ENCODE measurements at regions not wholly inside any gene's neighbourhood (a gene's known extent, or its start where the extent isn't known, plus 50 kb on each side); places are given as distances from the start of the nearest gene placed in this dataset.

- DNase-seq = no peak
- H3K36me3 ChIP-seq (ENCODE audit: control insufficient read depth, insufficient read depth, low read length) = no peaks in the 10 kb centered on the region
- H3K9me3 ChIP-seq (ENCODE audit: control insufficient read depth, low read length) = no peaks in the 10 kb centered on the region
- no peak for TF ChIP-seq CTCF (conservative IDR thresholded peaks at IDR 0.05)
- Mint-ChIP-seq H3K4me1 (no peaks in the 10 kb centered on the region), H3K36me3 (ENCODE audit: low read depth) (no peaks in the 10 kb centered on the region), H3K27ac (no peak overlapping the region), H3K9me3 (no peaks in the 10 kb centered on the region), H3K4me3 (no peak overlapping the region), H3K27me3 (ENCODE audit: insufficient read depth) (peaks cover 84% of the 10 kb centered on the region)
- H3K9ac ChIP-seq (ENCODE audit: extremely low read depth, low read length, poor library complexity, severe bottlenecking) = no peak overlapping the region
- H3K4me3 ChIP-seq (ENCODE audit: low read length) = no peak overlapping the region
- WGBS, 2 experiments (ENCODE audit: insufficient coverage in 1 of 2, insufficient read length in 1 of 2) = 95 to 100% methylated on average over 2 of the region's 2 CpGs
- peaks cover 100% of the 10 kb centered on the region for H3K27me3 ChIP-seq (ENCODE audit: control insufficient read depth, insufficient read depth, low read length, poor library complexity, severe bottlenecking)
- no peak overlapping the region for H3K27ac ChIP-seq (ENCODE audit: low read depth, low read length)
- H3K4me1 ChIP-seq (ENCODE audit: control insufficient read depth, insufficient read depth, low read length) = no peaks in the 10 kb centered on the region
Measured at GRCh38 chr15:46901001-46901400, 816.3 kb upstream of the SEMA6D start.

DNA sequence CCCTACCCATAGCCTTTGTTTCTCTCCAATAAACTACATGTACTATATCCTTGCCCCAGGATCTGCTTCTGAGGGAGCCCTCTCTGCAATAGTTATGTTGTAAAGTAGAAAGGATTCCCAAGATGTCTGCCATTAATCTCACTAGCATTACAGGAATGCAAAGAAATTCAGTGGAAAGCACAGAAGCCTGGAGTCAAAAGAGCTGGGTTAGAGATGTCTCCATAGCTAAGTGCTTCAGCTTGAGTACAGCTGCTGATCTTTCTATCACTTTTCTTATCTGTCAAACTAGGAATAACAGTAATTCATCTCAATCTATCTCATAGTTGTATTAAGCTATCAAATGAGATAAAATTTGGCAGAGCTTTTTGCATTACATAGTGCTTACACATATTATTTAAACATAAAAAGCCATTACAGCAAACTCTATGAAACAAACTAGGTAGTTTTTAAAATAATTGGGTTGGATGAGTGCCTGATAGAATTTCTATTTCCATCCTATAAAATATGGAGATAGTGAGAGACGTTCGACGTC is 799.5 kb upstream of the SEMA6D start:
- Histone ChIP-seq H3K9me3 (ENCODE audit: control insufficient read depth, low read length) (no peaks in the 10 kb centered on the region), H3K4me3 (ENCODE audit: low read length) (no peak overlapping the region), H3K36me3 (ENCODE audit: control insufficient read depth, insufficient read depth, low read length) (no peaks in the 10 kb centered on the region), H3K9ac (ENCODE audit: extremely low read depth, low read length, poor library complexity, severe bottlenecking) (no peak overlapping the region), H3K27ac (ENCODE audit: low read depth, low read length) (no peak overlapping the region), H3K27me3 (ENCODE audit: control insufficient read depth, insufficient read depth, low read length, poor library complexity, severe bottlenecking) (peaks cover 25% of the 10 kb centered on the region), H3K4me1 (ENCODE audit: control insufficient read depth, insufficient read depth, low read length) (no peaks in the 10 kb centered on the region)
- no CpG with 5 or more reads among the region's 3 CpGs for WGBS, 2 experiments (ENCODE audit: insufficient coverage in 1 of 2, insufficient read length in 1 of 2)
- Mint-ChIP-seq H3K27me3 (ENCODE audit: insufficient read depth) (peaks cover 11% of the 10 kb centered on the region), H3K27ac (no peak overlapping the region), H3K9me3 (no peaks in the 10 kb centered on the region), H3K4me1 (no peaks in the 10 kb centered on the region), H3K36me3 (ENCODE audit: low read depth) (no peaks in the 10 kb centered on the region), H3K4me3 (no peak overlapping the region)
- no peak for TF ChIP-seq CTCF (conservative IDR thresholded peaks at IDR 0.05)
- DNase-seq = no peak

DNA sequence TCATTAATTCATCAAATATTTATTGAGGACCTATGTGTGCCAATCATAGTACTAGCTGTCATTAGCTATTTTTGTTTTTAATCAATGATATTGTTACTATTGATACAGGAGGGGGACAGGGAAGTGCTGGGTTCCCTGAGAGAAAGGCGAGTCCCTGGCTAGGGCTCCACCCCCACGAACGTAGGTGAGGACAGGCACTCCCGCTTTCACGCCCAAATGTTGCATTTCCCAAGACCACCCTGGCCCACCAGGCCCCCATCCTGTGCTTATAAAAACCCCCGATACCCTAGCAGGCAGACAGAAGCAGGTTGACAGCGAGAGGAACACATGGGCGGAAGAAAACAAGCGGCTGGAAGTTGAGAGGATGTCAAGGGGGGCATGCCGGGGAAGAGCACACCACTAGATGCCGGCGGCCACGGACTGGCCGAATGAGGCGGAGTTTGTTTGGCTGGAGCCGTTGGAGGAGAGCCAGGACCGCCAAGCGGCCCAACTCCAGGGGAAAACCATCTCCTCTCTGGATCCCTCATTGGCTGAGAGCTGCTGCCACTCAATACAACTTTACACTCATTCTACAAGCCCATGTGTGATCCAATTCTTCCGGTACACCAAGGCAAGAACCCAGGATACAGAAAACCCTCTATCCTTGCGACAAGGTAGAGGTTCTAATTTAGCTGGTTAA is 798.7 kb upstream of the SEMA6D start:
- H3K36me3 Mint-ChIP-seq (ENCODE audit: low read depth) = no peaks in the 10 kb centered on the region
- Histone ChIP-seq H3K9me3 (ENCODE audit: control insufficient read depth, low read length) (no peaks in the 10 kb centered on the region), H3K9ac (ENCODE audit: extremely low read depth, low read length, poor library complexity, severe bottlenecking) (no peak overlapping the region), H3K36me3 (ENCODE audit: control insufficient read depth, insufficient read depth, low read length) (no peaks in the 10 kb centered on the region), H3K27me3 (ENCODE audit: control insufficient read depth, insufficient read depth, low read length, poor library complexity, severe bottlenecking) (peaks cover 25% of the 10 kb centered on the region), H3K27ac (ENCODE audit: low read depth, low read length) (no peak overlapping the region), H3K4me3 (ENCODE audit: low read length) (no peak overlapping the region), H3K4me1 (ENCODE audit: control insufficient read depth, insufficient read depth, low read length) (no peaks in the 10 kb centered on the region)
- WGBS, 2 experiments (ENCODE audit: insufficient coverage in 1 of 2, insufficient read length in 1 of 2) = 91 to 93% methylated on average over 10 to 20 of the region's 20 CpGs
- H3K27me3 Mint-ChIP-seq (ENCODE audit: insufficient read depth) = peaks cover 11% of the 10 kb centered on the region
- no peak for TF ChIP-seq CTCF (conservative IDR thresholded peaks at IDR 0.05)
- H3K4me3 Mint-ChIP-seq = no peak overlapping the region
- DNase-seq = peak; percentile 44
- H3K4me1 Mint-ChIP-seq = no peaks in the 10 kb centered on the region
- no peak overlapping the region for H3K27ac Mint-ChIP-seq
- H3K9me3 Mint-ChIP-seq = no peaks in the 10 kb centered on the region
